GM18517 (cell line): ENCODE measurements at regions not wholly inside any gene's neighbourhood (a gene's known extent, or its start where the extent isn't known, plus 50 kb on each side); places are given as distances from the start of the nearest gene placed in this dataset.

Experiments
- ATAC-seq: cut with Tn5 transposase; IDR thresholded peaks from one replicate; pipeline ENCODE4 v1.9.1; 2021; ENCODE audit warnings: mild to moderate bottlenecking, moderate library complexity; ENCODE audit not compliant: unreplicated experiment

DNA sequence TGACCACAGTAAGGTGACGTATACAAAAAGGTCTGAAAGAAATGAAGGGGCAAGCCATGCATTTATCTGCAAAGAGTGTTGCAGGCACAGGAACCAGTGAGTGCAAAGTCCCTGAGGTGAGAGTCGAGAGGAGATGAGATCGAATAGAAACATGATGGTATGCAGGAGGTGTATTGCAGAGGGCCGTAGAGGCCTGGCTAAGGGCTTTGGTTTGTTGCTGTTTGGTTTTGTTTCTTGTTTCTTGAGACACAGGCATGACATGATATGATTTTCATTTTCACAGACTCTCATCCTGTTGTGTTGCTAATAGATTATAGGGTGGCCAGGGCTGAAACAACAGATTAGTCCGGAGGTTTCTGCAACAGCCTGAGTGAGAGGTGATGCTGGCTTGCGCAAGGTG is 80.4 kb downstream of the HSPH1 start:
- no peak for ATAC-seq

DNA sequence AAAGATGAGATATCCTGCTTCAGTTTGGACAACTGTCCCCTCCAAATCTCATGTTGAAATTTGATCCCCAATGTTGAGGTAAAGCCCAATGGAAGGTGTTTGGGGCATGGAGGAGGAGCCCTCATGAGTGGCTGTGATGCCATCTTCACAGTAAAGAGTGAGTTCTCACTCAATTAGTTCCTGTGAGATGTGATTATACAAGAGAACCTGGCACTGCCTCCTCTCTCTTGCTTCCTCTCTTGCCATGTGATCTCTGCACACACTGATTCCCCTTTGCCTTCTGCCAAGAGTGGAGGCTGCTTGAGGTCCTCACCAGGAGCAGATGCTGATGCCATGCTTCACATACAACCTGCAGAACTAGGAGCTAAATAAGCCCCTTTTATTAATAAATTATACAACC is 86.9 kb downstream of the HSPH1 start:
- ATAC-seq: no peak

DNA sequence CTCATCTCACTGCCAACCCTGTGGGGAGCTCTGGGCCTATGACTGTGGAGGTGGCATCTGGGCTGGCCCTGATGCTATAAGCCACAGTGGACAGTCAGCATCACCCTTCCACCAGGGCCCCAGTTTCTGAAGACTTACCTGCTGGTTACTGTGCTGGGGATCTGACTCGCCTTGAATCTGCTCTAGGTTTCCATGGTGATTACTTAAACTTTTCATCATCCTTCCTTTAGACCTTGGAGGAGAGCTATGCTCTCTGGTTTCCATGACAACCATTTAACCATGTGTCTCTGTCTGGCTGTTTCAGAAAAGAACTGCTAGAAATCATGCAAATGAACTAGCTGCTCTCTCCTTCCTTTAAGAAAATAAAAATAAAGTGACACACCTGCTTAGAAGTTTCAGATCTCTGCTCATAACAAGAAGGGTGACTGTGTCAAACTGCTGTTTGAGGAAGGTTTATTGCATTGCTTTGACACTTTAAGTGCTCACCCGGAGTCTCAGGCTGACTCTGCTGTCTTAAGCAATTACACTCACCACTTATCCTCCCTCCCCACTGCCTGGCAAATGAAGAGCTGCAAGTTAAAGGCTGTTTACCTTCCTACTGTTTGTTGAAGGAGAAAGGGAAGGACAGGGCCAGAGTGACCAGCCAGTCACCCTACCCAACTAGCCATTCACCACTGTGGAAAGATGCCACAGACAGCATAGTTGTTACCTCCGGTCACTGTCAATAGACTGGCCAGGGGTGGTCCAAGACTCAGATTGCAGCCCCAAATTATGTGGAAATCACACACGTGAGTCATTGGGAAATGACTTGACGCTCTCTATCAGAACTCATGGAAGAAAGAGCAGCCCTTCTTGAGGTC is 87.6 kb downstream of the HSPH1 start:
- ATAC-seq: peak; percentile 96

DNA sequence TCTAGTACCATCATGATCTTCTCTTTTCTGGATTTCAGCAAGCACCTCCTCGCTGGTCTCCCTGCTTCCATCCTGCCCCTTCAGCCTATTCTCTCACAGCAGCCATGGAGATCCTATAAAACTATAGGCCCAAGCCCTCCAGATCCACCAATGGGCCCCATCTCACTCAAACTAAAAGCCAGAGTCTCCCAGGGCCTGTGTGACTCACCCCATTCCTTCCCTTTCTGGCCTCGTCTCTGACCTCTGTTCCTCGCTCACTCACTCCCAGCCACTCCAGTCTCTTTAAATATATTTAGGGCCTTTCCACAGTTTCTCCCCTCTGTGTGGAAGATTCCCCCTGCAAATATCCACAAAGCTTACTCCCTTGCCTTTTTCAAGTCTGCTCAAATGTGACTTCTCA is 89.7 kb downstream of the HSPH1 start:
- no peak for ATAC-seq

GRCh38 chr13:31069808-31070534 is 91.7 kb downstream of the HSPH1 start:
- no peak for ATAC-seq

DNA sequence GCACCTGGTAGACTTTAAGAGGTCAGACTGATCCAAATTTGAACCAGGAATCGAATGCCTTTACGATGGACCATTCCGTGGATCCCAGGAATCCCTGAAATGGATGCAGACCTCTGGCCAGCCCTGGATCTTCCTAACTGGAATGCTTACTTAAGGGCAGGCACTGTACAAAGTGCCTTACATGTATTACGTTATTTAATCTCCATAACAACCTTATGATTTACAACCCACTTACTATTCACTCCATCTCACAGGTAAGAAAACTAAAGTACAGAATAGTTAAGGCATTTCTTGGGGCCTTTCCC is 93.6 kb downstream of the HSPH1 start:
- ATAC-seq: no peak

GRCh38 chr13:31067416-31068118 is 94.1 kb downstream of the HSPH1 start:
- ATAC-seq: no peak

DNA sequence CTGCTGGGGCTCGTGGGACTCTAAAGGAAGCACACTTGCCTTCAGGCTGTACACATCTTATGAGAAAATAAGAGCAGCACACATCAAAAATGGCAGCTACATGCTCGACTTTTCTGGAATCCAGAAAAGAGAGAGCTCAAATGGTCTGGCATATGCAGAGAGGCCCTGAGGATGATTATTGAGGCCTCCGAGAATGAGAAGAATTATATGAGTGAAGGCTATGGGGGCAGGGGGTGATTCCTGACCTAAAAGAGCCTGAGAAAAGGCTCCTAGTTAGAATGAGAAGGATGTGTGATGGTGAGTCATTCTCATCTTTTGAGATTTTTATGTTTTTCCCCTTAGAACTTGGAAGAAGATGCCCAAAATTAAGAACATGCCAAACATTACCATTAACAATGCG is 97.1 kb downstream of the HSPH1 start:
- no peak for ATAC-seq

DNA sequence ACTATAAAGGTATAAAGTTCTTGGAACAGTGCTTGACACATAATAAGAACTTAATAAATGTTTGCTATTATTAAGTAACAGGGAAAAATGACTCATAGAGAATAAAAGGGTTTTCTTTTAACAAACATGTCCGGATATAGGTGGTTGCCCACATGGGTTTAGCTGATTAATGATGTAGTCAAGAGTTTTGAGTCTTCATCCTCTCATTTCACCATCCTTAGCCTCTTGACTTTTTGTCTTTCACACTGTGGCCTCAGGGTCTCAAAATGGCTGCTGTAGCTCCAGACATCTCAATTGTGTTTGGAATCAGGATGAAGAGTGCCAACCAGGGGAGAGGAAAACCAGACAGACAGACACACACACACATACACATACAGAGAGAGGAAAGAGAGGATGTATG is 97.9 kb downstream of the HSPH1 start:
- ATAC-seq: no peak

- ATAC-seq: no peak
Observed at GRCh38 chr13:31060655-31061054, 101.0 kb downstream of the HSPH1 start.

- no peak for ATAC-seq
Observed at GRCh38 chr13:31060220-31060619, 101.5 kb downstream of the HSPH1 start.

- ATAC-seq: no peak
Observed at GRCh38 chr13:31057403-31058033, 104.2 kb downstream of the HSPH1 start.

DNA sequence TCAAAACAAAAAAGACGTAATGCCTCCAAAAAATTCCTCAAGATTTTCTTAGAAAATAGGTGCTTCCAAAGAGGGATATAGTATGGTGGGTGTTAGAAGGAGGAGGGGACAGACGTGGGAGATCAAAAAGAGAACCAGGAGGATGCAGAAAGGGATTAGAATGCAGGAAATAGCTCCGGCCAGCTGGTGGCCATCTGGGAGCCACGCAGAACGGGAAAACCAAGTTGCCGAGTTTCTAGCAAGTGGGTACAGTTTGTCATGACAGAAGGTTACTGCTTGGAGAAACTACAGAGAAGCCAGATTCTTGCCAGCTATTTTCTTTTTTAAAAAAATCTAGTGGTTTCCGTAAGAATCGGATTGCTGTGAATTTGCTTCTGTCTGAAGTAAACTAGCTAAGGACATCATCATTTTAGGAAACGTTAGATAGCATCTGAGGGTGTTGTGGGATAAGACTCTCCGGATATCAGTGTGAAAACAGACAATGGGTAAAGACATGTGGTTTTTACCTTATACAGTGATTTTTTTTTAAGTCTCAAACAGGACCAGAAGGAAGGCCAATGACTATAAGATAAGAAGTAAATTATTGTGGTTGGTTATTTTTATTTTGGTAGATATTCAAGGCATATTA is 104.9 kb downstream of the HSPH1 start:
- no peak for ATAC-seq

- ATAC-seq: no peak
Observed at GRCh38 chr13:31055589-31055988, 106.1 kb downstream of the HSPH1 start.

DNA sequence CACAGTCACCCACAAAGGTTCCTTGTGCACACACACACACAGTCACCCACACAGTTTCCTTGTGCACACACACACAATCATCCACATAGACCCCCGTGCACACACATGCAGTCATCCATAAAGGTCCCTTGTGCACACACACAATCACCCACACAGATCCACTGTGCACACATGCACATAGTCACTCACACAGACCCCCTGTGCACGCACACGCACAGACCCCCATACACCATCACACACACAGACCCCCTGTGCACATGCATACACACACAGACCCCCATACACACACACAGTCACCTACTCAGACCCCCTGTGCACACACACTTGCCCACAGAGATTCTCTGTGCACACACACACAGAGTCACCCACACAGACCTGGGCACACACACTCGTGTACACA is 107.1 kb downstream of the HSPH1 start:
- ATAC-seq: no peak

DNA sequence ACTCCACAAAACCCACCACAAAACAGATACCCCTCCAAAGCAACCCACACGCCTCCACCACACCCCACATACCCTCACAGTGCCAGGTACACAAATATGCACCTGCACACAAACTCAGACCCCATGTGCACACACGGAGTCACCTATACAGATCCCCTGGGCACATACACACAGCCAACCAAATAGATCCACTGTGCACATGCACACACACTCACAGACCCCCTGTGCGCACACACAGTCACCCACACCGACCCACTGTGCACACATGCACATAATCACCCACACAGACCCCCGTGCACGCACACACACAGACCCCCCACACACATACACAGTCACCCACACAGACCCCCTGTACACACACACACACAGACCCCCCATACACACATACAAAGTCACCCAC is 107.8 kb downstream of the HSPH1 start:
- ATAC-seq: no peak

DNA sequence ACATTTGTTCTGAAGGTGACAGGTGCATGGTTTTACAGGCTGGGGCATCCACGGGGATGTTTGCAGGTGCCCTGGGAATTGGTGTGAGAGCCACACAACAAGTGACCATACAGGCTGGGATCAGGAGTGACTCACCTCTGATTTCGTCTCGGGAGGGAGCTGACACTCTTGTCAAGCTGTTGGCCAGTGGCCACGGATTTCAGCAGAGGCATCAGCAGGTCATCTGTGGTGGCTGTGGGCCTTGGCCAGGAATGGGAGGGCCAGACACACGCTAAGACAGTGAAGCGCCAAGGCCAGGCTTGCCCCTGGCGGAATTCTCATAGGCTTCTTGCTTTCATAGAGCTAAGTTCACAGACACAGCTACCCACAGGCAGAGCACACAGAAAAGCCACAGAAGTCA is 108.6 kb downstream of the HSPH1 start:
- ATAC-seq: no peak

- no peak for ATAC-seq
Observed at GRCh38 chr13:31052478-31052877, 109.2 kb downstream of the HSPH1 start.

GRCh38 chr13:31051999-31052398 is 109.7 kb downstream of the HSPH1 start:
- ATAC-seq: no peak

DNA sequence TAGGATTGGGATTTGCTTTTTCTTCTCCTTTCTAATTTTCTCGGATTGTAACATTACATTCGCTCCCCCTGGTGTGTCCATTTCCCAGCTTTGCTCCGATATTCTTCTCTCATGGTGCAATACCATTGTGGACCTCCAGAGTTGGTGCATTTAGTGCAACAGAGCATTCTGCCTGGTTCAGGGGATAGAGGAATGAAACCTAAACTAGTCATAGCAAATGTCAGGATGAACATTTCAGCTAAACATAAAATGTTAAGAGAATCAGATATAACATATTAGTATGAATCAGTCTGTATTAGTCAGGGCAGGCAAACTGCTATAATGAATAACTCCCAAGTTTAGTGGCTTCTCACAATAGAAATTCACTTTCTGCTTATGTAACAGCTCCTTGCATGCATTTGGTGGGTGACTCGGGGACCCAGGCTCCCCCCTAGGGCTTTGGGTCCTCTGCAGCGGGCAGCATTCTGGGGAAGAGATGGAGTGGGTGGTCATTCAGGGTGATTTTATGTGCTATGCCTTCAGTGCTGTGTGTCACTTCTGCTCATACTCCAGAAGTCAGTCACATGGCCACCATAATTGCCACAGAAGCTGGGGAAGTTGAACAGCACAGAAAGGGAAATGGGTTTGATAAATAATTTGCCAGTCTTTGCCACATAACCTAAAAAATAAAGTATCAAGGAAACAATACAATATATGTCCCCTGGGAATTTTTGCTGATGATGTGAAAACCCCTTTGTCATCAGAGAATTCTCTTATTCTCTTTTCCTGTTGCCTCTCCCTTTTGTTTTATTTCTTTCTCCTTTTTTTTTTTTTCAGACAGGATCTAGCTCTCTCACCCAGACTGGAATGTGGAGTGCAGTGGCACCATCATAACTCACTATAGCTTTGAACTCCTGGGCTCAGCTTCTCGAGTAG is 111.0 kb downstream of the HSPH1 start:
- ATAC-seq: no peak
